Nephron progenitor cell (in vitro differentiated cells): ENCODE measurements at regions not wholly inside any gene's neighbourhood (a gene's known extent, or its start where the extent isn't known, plus 50 kb on each side); places are given as distances from the start of the nearest gene placed in this dataset.

ENCODE experiments used
- DNase-seq: peaks from one replicate; pipeline ENCODE4 v3.0.0; 2021
- H3K27ac Mint-ChIP-seq: 2 replicates; pipeline ENCODE4 v1.8.0; 2021; ENCODE audit warnings: mild to moderate bottlenecking, moderate library complexity, mixed read lengths
- H3K27me3 Mint-ChIP-seq: 2 replicates; pipeline ENCODE4 v1.8.0; 2021; ENCODE audit warnings: mild to moderate bottlenecking, low read depth, mixed read lengths; ENCODE audit not compliant: poor library complexity
- H3K36me3 Mint-ChIP-seq: 2 replicates; pipeline ENCODE4 v1.8.0; 2021; ENCODE audit warnings: low read depth, mixed read lengths
- H3K4me1 Mint-ChIP-seq: 2 replicates; pipeline ENCODE4 v1.8.0; 2021; ENCODE audit warnings: mixed read lengths
- H3K4me3 Mint-ChIP-seq: 2 replicates; pipeline ENCODE4 v1.8.0; 2021; ENCODE audit warnings: mild to moderate bottlenecking, moderate library complexity, mixed read lengths
- H3K9me3 Mint-ChIP-seq: 2 replicates; pipeline ENCODE4 v1.8.0; 2021; ENCODE audit warnings: mild to moderate bottlenecking, moderate library complexity, mixed read lengths
- TF ChIP-seq, protein P1 (sequence below): fragments of 200-600 bp; sonication (generic); IDR thresholded peaks from 2 replicates; pipeline ENCODE4 v1.5.0; 2021; ENCODE audit warnings: antibody characterized with exemption

DNA sequence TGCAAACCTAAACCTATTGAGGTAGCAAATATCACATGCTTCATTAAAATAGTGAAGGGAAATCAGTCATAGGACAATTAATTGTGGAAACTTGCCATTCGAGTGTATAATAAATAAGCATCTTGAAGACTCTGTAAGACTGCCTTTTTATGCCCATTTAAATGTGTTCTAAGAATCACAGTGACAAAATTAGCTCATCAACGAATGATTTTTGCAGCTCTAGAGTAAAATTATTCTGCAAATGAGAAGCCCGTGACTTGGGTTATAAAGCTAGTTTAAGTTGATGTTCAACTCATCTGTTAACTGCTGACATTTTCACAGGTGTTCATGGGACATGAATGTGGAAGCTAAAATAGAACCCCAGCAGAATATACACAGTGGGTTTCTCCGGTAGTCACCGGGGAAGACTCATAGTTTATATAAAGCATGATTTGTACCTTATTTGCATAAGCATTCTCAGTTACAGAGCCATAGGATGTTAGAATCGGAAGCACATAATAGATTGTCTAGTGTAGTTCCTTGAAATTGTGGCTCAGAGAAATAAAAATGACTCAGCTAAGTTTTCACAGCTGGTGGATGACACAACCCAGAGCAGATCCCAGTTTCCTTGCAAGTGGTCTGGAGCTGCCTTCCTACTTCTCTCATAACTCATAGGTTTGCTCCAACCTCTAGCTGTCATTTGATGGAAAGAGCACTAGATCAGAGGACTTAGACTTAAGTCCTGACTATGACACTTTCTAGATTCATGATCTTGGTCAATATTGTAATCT is 107.3 kb downstream of the UCHL5 start:
- Mint-ChIP-seq H3K9me3 (no peaks in the 10 kb centered on the region), H3K27me3 (peaks cover 3% of the 10 kb centered on the region), H3K4me3 (no peak overlapping the region), H3K27ac (no peak overlapping the region), H3K36me3 (no peaks in the 10 kb centered on the region), H3K4me1 (no peaks in the 10 kb centered on the region)
- TF ChIP-seq, protein P1, sequence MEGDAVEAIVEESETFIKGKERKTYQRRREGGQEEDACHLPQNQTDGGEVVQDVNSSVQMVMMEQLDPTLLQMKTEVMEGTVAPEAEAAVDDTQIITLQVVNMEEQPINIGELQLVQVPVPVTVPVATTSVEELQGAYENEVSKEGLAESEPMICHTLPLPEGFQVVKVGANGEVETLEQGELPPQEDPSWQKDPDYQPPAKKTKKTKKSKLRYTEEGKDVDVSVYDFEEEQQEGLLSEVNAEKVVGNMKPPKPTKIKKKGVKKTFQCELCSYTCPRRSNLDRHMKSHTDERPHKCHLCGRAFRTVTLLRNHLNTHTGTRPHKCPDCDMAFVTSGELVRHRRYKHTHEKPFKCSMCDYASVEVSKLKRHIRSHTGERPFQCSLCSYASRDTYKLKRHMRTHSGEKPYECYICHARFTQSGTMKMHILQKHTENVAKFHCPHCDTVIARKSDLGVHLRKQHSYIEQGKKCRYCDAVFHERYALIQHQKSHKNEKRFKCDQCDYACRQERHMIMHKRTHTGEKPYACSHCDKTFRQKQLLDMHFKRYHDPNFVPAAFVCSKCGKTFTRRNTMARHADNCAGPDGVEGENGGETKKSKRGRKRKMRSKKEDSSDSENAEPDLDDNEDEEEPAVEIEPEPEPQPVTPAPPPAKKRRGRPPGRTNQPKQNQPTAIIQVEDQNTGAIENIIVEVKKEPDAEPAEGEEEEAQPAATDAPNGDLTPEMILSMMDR, result no peak
- no peak for DNase-seq

DNA sequence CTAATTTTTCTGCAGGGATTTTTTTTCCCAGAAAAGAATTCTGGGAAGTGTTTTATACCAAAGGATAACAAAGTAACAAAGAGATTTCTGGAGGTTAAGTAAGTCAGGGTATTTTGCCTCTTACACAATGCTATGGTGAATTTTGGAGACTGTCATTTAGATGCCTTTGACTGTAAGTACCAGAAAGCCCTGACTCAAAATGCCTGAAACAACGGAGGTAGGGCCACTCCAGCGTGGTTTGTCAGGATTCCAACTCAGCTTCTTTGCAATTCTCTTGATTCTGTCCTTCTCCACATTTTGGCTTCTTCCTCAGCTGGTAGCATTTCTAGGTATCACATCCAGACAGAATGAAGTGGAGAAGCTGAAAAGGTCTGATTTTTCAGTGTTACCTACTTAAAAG is 106.5 kb downstream of the UCHL5 start:
- no peaks in the 10 kb centered on the region for H3K9me3 Mint-ChIP-seq
- no peak overlapping the region for H3K4me3 Mint-ChIP-seq
- no peak for DNase-seq
- H3K4me1 Mint-ChIP-seq, result no peaks in the 10 kb centered on the region
- TF ChIP-seq, protein P1, result no peak
- peaks cover 3% of the 10 kb centered on the region for H3K27me3 Mint-ChIP-seq
- H3K36me3 Mint-ChIP-seq, result no peaks in the 10 kb centered on the region
- no peak overlapping the region for H3K27ac Mint-ChIP-seq

DNA sequence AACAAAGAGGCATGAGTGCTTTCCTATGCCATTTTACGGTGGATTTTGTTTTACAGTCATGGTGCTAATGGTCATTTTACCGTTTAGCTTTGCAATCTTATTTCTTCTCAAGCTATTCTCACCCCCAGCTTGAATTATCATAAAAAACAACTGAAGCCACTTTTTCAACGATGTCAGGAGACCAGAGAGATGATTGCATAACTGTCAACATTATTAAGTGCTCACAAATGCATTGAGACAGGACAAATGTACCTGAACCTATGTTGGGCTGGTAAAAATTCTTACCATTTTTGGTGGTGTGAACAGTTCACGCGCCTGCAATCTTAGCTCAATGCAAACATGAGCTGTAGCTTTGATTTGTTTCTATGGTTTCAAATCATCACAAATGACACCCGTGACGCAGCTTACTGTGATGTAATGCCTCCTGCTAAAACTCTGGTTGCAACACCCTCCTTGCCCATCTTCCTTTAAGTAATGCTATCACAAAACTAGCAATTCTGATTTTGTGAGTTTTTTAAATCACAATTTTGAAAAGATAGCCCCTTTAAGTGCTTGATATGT is 104.4 kb downstream of the UCHL5 start:
- no peak for DNase-seq
- no peak overlapping the region for H3K4me3 Mint-ChIP-seq
- H3K27ac Mint-ChIP-seq, result no peak overlapping the region
- TF ChIP-seq, protein P1, result no peak
- H3K36me3 Mint-ChIP-seq, result no peaks in the 10 kb centered on the region
- no peaks in the 10 kb centered on the region for H3K4me1 Mint-ChIP-seq
- peaks cover 3% of the 10 kb centered on the region for H3K27me3 Mint-ChIP-seq
- no peaks in the 10 kb centered on the region for H3K9me3 Mint-ChIP-seq

DNA sequence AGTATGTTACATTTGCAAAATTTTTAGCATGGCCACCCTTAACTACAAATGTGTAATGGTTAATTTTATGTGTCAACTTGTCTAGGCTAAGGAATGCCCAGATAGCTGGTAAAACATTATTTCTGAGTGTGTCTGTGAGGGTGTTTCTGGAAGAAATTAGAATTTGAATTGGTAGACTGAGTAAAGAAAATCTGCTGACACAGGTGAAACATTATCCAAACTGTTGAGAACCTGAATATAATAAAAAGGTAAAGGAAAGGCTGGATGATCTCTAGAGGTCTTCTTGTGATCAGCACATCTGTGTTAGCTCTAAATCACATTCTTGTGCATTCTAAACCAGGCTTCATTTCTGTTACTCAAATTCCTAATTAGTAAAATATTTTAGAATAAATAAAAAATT is 100.8 kb downstream of the UCHL5 start:
- H3K4me1 Mint-ChIP-seq, result peaks cover 8% of the 10 kb centered on the region
- H3K27ac Mint-ChIP-seq, result no peak overlapping the region
- H3K27me3 Mint-ChIP-seq, result peaks cover 6% of the 10 kb centered on the region
- H3K9me3 Mint-ChIP-seq, result no peaks in the 10 kb centered on the region
- TF ChIP-seq, protein P1, result no peak
- DNase-seq, result no peak
- H3K4me3 Mint-ChIP-seq, result no peak overlapping the region
- H3K36me3 Mint-ChIP-seq, result no peaks in the 10 kb centered on the region

DNA sequence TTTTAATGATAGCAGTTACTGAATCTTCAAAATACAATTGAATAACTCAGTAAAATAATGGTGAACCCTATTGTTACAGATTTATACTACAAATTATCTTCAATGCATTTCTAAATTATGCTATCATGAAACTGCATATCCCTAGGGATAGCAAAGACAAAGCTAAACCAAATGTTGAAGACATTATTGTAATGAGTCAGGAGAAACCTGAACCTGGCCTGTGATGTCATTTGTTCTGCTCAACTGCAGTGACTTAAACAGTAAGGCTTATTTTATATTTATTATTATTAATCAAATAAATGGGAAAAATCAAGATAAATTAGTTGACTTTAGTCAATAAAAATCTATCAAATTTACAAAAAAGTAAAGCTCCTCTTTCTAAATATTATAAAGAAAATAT is 100.3 kb downstream of the UCHL5 start:
- no peaks in the 10 kb centered on the region for H3K36me3 Mint-ChIP-seq
- peaks cover 6% of the 10 kb centered on the region for H3K27me3 Mint-ChIP-seq
- no peak overlapping the region for H3K4me3 Mint-ChIP-seq
- H3K27ac Mint-ChIP-seq, result no peak overlapping the region
- TF ChIP-seq, protein P1, result no peak
- DNase-seq, result no peak
- H3K4me1 Mint-ChIP-seq, result peaks cover 8% of the 10 kb centered on the region
- H3K9me3 Mint-ChIP-seq, result no peaks in the 10 kb centered on the region
